C4-2B (cell line): ENCODE measurements at regions not wholly inside any gene's neighbourhood (a gene's known extent, or its start where the extent isn't known, plus 50 kb on each side); places are given as distances from the start of the nearest gene placed in this dataset.

Source experiments
- H3K27ac ChIP-seq: fragments of 450-650 bp; 2 replicates; pipeline ENCODE4 v1.5.1; 2017
- CTCF ChIP-seq: fragments of 450-650 bp; conservative IDR thresholded peaks from 2 replicates; pipeline ENCODE4 v1.5.1; 2017; ENCODE audit warnings: mild to moderate bottlenecking
- ZFX ChIP-seq: fragments of 450-650 bp; IDR thresholded peaks from 2 replicates; pipeline ENCODE4 v1.6.1; 2017

- TF ChIP-seq CTCF = no peak
- TF ChIP-seq ZFX = no peak
Observed at GRCh38 chr10:88045096-88045495, 181.7 kb downstream of the PTEN start.

GRCh38 chr10:88045656-88046415 is 182.4 kb downstream of the PTEN start:
- no peak for TF ChIP-seq CTCF
- no peak for TF ChIP-seq ZFX
- no peak overlapping the region for H3K27ac ChIP-seq

More at GRCh38 chr10:88045096-88045495, 181.7 kb downstream of the PTEN start:
- no peak overlapping the region for H3K27ac ChIP-seq

- no peak overlapping the region for H3K27ac ChIP-seq
- TF ChIP-seq ZFX (no peak), CTCF (no peak)
Observed at GRCh38 chr10:88047579-88047978, 184.2 kb downstream of the PTEN start.

GRCh38 chr10:88048312-88048711 is 184.9 kb downstream of the PTEN start:
- H3K27ac ChIP-seq = no peak overlapping the region
- TF ChIP-seq CTCF (no peak), ZFX (no peak)

- TF ChIP-seq CTCF = no peak
- TF ChIP-seq ZFX = no peak
Observed at GRCh38 chr10:88049204-88049603, 185.8 kb downstream of the PTEN start.

GRCh38 chr10:88057720-88058119 is 194.3 kb downstream of the PTEN start:
- no peak overlapping the region for H3K27ac ChIP-seq
- TF ChIP-seq CTCF (no peak), ZFX (no peak)

More at GRCh38 chr10:88049204-88049603, 185.8 kb downstream of the PTEN start:
- no peak overlapping the region for H3K27ac ChIP-seq

GRCh38 chr10:88058750-88059149 is 195.3 kb downstream of the PTEN start:
- TF ChIP-seq CTCF (no peak), ZFX (no peak)

More at GRCh38 chr10:88058750-88059149, 195.3 kb downstream of the PTEN start:
- H3K27ac ChIP-seq = no peak overlapping the region
